ENCODE measurements at regions not wholly inside any gene's neighbourhood (a gene's known extent, or its start where the extent isn't known, plus 50 kb on each side); places are given as distances from the start of the nearest gene placed in this dataset.

DNA sequence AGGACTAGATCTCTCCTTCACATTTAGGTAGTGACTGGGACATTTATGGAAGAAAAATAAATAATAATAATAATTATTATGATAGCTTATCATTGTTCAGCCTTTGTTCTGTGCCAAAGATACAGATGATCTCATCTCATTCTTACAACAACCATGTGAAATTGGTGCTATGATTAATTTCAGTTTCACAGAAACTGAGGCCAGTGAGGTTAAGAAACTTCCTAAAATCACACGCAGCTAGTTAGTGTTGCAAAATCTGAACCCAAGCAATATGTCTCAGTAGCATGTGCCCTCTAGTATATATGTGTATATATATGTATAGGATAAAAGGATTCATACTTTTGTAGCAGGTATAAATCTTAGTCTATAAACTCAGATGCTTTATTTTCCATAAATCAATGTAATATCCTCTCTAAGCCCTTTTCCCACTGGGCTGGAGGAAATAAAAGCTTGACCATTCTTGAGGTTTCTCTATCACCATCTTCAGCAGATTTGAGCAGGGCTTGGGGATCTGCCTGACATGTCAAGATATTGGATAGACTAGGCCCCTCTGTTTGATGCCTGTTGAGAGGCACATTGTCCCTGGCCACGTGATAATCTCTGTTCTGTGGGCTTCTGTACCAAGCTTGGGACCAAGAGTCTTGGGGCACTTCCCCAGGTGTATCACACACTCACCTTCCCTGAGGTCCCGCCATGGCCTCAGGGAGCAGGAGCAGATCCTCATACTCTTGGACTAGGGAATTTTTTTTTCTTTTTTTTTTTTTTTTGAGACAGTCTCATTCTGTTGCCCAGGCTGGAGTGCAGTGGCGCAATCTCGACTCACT is 172.6 kb upstream of the NRP1 start:
- in situ Hi-C loops (cut with HindIII; ENCODE audit: low pct_unique_long_range_greater_than_20kb, low sequenced_read_pairs) = no loop called here
- no peak for DNase-seq (ENCODE audit: low read depth)

DNA sequence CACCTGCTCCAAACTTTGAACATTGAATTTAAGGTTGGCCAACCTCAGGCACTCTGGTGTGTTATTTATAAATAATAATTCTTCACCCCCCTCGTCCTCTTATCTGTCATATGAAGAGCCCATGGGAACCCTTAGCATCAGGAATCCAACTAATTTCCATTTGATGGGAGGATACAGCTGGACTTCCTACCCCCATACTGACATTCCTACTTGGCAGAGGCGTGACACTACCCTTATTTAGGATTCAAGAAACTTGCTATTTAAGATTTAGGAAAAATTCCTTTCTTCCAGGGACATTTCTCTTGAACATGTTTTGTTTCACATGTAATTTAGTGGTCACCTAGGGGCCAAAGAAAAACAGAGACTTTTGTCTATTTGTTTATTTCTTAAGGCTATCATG is 171.9 kb upstream of the NRP1 start:
- no peak for DNase-seq (ENCODE audit: low read depth)
- in situ Hi-C loops (cut with HindIII; ENCODE audit: low pct_unique_long_range_greater_than_20kb, low sequenced_read_pairs) = no loop called here

- in situ Hi-C loops (cut with HindIII; ENCODE audit: low pct_unique_long_range_greater_than_20kb, low sequenced_read_pairs) = no loop called here
- DNase-seq (ENCODE audit: low read depth) = no peak
Observed at GRCh38 chr10:33501161-33501560, 166.7 kb upstream of the NRP1 start.

DNA sequence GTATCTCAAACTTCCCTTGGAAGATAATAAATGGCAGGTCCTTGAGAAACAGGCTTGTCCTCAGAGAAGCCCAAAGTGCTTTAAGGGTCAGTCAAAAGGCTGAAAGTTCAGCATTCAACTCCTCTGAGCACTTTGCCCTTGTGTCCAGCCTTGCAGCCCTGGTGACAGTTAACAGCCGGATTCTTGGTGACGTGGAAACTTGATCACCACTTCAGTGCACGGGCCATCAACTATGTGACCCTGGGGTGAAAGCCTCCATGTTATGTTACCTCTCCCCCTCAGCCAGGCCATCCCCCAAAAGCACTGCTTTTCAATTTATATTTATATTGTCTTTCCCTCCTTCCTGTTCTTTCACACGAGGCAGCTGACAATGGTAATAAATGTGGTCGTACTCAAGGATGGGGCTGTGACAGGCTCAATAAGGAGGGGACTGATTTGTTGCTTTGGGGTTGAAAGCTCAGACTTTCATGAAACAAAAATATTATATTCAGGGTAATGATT is 164.0 kb upstream of the NRP1 start:
- DNase-seq (ENCODE audit: low read depth) = no peak
- in situ Hi-C loops (cut with HindIII; ENCODE audit: low pct_unique_long_range_greater_than_20kb, low sequenced_read_pairs) = no loop called here

GRCh38 chr10:33497338-33497737 is 162.9 kb upstream of the NRP1 start:
- in situ Hi-C loops (cut with HindIII; ENCODE audit: low pct_unique_long_range_greater_than_20kb, low sequenced_read_pairs) = no loop called here
- no peak for DNase-seq (ENCODE audit: low read depth)

- in situ Hi-C loops (cut with HindIII; ENCODE audit: low pct_unique_long_range_greater_than_20kb, low sequenced_read_pairs) = no loop called here
- DNase-seq (ENCODE audit: low read depth) = no peak
Observed at GRCh38 chr10:33496096-33496495, 161.6 kb upstream of the NRP1 start.

- DNase-seq (ENCODE audit: low read depth) = no peak
- in situ Hi-C loops (cut with HindIII; ENCODE audit: low pct_unique_long_range_greater_than_20kb, low sequenced_read_pairs) = no loop called here
Observed at GRCh38 chr10:33494694-33495265, 160.3 kb upstream of the NRP1 start.

DNA sequence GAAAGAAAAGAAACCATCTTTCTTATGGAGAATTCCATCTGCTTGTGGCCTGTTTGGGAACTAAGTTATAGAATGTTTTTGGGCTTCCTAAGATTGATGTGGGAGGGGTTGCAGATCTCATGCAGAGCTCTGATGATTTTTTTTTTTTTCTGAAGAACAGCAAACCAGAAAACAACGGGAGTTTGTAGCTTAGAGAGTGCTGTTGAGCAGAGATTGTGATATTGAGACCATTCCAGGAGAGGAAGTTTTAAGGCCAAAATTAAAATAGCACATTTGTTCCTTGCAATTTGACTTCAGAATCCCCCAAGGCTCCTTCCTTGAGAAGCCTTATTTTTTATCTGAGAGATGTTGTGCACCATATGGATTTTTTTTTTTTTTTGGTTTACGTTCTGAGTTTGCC is 159.5 kb upstream of the NRP1 start:
- DNase-seq (ENCODE audit: low read depth) = no peak
- in situ Hi-C loops (cut with HindIII; ENCODE audit: low pct_unique_long_range_greater_than_20kb, low sequenced_read_pairs) = no loop called here

GRCh38 chr10:33493497-33493896 is 159.0 kb upstream of the NRP1 start:
- in situ Hi-C loops (cut with HindIII; ENCODE audit: low pct_unique_long_range_greater_than_20kb, low sequenced_read_pairs) = no loop called here
- no peak for DNase-seq (ENCODE audit: low read depth)

DNA sequence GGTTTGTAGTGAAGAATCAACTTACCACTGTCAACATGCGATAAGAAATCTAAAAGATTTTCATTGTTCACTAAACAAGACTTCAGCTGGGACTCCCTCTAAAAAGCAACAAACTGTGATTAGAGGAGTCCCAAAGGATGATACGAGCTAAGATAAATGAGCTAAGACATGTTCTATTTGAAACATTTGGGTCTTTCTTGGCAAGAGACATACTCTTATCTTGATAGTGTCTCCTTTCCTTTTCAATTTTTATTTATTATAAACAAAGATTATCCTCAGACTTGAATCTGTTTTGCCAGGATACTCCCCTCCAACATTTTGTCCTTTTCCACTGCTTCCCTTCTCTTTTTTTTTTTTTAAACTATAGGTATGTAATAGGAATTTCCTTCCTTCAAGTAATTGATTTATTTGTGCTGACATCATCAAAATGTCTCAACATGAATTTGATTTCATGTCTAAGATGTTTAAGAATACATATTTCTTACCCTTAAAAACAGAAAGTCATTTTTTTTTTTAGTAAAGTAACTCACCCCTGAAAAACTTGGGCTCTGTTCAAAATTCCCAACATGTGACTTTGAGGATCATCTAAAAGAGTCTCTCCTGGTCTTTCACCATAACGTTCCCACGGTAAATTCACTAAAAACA is 158.4 kb upstream of the NRP1 start:
- no peak for DNase-seq (ENCODE audit: low read depth)
- in situ Hi-C loops (cut with HindIII; ENCODE audit: low pct_unique_long_range_greater_than_20kb, low sequenced_read_pairs) = no loop called here

DNA sequence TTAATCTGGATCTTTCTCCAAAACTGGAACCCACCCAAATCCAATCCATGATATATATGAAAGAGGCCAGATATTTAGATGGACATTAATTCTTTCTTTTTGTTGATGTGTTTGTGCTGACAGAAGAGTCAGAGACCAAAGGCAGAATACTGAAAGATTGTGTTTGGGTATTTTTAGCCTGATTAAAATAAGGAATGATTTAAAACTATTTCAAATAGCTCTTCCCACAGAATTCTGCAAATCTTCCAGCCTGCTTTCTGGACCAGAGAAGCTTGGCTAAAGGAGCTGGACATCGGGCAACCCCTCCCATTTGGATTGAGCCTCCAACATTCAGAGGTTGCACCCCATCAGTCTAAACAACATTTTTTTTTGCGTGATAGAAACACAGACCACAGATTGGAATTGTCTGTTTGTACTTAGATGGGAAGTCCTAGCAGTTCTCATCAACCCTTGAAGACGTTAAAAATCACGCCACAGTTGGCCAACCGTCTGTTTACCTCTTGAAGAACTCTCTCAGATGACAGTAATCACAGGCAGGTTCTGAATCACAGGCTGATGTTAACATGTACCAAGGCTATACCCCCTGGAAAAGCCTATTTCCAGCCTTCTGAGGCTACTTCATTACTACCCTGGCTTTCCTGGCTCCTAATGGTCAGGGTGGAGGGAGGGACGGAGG is 155.2 kb upstream of the NRP1 start:
- in situ Hi-C loops (cut with HindIII; ENCODE audit: low pct_unique_long_range_greater_than_20kb, low sequenced_read_pairs) = no loop called here
- no peak for DNase-seq (ENCODE audit: low read depth)

- in situ Hi-C loops (cut with HindIII; ENCODE audit: low pct_unique_long_range_greater_than_20kb, low sequenced_read_pairs) = no loop called here
- DNase-seq (ENCODE audit: low read depth) = no peak
Observed at GRCh38 chr10:33487014-33487776, 152.7 kb upstream of the NRP1 start.

GRCh38 chr10:33485276-33485675 is 150.8 kb upstream of the NRP1 start:
- in situ Hi-C loops (cut with HindIII; ENCODE audit: low pct_unique_long_range_greater_than_20kb, low sequenced_read_pairs) = no loop called here

DNA sequence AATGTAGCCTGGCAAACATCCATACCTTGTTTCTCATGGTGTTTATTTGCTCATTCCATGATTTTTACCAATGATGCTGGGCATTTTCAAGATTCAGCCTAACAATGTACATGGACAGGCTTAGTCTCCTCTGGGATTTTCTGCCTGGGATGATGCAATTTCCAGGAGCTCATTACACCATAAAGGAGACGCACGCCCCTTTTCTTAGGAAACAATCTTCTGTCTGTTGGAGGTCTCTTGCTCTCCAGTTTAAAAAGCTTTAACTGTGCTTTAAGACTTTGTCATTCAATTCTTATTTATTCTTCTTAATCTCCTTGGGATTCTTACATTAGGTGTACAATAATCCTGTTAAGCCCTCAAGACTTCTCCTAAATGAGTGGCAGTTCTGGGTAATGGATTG is 150.3 kb upstream of the NRP1 start:
- in situ Hi-C loops (cut with HindIII; ENCODE audit: low pct_unique_long_range_greater_than_20kb, low sequenced_read_pairs) = no loop called here

More at GRCh38 chr10:33485276-33485675, 150.8 kb upstream of the NRP1 start:
- DNase-seq (ENCODE audit: low read depth) = no peak

GRCh38 chr10:33483816-33484190 is 149.3 kb upstream of the NRP1 start:
- in situ Hi-C loops (cut with HindIII; ENCODE audit: low pct_unique_long_range_greater_than_20kb, low sequenced_read_pairs) = no loop called here
- DNase-seq (ENCODE audit: low read depth) = no peak

More for the DNA sequence above, 150.3 kb upstream of the NRP1 start:
- DNase-seq (ENCODE audit: low read depth) = no peak

DNA sequence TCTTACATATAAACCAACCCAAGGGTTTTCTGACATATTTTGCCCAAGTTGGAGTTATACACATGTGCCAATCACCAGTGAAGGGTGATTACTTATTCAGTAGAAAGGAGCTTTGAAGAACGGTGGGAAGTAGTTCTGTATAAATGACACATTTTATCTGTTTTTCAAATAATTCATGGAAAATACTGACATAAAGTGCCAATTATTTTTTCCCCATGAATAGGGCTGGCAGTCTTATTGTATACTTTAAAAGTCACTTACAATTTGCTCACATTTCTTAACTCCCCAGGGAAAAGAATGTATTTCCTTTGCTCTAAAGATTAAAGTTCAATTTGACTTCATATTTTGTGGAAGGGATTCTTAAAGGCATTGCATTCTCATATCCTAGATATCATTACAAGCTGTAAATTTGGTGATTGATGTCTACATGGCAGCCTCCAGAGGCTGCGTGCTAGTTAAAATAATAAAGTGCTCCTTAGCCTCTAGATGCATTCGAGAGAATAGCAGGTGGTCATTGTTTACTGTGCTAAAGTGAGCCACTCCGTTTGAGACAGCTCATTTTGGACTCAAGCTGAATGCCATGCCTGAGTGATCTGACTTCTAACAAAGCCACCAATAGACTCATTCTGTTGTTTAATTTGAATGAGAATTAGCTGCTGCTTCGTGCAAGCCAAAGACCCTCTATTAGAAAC is 148.8 kb upstream of the NRP1 start:
- no peak for DNase-seq (ENCODE audit: low read depth)
- in situ Hi-C loops (cut with HindIII; ENCODE audit: low pct_unique_long_range_greater_than_20kb, low sequenced_read_pairs) = no loop called here

- in situ Hi-C loops (cut with HindIII; ENCODE audit: low pct_unique_long_range_greater_than_20kb, low sequenced_read_pairs) = no loop called here
- DNase-seq (ENCODE audit: low read depth) = no peak
Observed at GRCh38 chr10:33482486-33482885, 148.0 kb upstream of the NRP1 start.

- in situ Hi-C loops (cut with HindIII; ENCODE audit: low pct_unique_long_range_greater_than_20kb, low sequenced_read_pairs) = no loop called here
- no peak for DNase-seq (ENCODE audit: low read depth)
Observed at GRCh38 chr10:33481184-33481583, 146.7 kb upstream of the NRP1 start.

All from Caki2 (cell line).